ENCODE measurements at regions not wholly inside any gene's neighbourhood (a gene's known extent, or its start where the extent isn't known, plus 50 kb on each side); places are given as distances from the start of the nearest gene placed in this dataset.

- in situ Hi-C loops (cut with HindIII; ENCODE audit: low sequenced_read_pairs): no loop called here
Measured at GRCh38 chr15:70409388-70409787, 311.7 kb upstream of the TLE3 start.

DNA sequence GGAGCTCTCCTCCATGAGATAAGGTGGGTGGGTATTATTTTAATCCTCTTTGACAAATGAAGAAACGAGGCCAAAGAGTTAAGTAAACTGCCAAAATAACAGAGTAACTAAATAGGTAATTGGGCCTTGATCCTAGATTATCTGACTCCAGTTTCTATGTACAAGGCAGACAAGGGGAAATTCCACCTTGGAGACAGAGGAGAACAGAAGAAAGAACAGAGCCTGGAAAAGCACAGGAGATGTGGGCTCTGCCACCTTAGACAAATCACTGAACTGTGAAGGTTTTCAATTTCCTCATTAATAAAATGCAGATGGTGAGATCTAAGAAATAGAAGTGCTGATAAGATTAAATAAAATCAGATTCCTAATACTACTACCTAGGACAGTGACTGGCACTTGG is 310.2 kb upstream of the TLE3 start:
- in situ Hi-C loops (cut with HindIII; ENCODE audit: low sequenced_read_pairs): no loop called here

GRCh38 chr15:70407336-70407670 is 309.6 kb upstream of the TLE3 start:
- in situ Hi-C loops (cut with HindIII; ENCODE audit: low sequenced_read_pairs): no loop called here

- in situ Hi-C loops (cut with HindIII; ENCODE audit: low sequenced_read_pairs): no loop called here
Measured at GRCh38 chr15:70406617-70407335, 309.1 kb upstream of the TLE3 start.

DNA sequence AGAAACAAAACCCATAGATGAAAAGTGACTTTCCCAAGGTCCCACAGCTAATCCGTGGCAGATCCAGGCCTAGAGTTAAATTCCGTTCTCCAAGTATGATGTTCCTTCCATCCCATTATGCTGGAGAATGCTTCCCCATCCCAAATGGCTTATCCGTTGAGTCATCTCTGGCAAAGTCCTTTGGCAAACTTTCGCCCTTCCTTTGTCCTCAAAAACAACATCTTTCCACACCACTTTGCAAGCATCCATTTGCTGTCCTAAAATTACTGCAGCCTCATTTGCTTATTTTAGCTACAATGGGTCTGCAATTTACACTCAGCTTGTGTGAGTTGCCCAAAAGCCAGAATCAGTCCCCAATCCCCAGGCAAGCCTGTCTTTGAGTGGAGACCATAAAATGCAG is 304.0 kb upstream of the TLE3 start:
- in situ Hi-C loops (cut with HindIII; ENCODE audit: low sequenced_read_pairs): no loop called here

DNA sequence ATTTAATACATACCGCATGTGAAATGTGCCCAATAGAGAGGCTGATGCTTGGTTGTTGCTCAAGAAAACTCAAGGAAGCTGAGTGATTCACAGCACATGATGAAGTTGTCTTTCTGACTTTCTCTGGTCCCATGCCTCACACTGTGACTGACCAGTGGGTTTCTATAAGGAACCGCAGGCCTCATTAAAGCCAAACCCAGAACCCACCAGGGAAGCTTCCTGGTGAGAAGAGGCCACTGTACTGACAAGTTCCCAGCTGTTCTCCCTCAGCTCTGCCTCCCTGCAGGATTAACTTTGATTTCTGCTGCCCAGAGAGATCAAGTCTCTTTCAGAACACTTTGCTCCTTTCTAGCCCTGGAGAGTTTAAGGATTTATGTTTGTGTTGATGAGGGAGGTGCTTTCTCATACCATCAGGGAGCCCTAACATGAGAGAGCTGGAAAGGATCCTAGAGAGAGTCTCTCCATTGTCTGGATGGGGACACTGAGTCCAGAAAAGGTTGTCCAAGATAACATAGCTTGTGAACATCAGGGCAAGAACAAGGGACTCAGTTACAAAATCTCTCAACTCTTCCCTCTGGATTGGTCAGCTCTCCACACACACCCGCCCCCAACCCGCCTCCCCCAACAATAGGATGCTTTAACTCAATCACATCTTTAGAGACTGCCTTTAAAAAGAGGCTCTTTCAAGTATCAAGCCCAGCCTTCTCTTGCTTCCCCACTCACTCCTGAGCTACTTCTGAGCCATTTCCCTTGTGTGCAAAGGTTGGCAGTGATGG is 303.2 kb upstream of the TLE3 start:
- in situ Hi-C loops (cut with HindIII; ENCODE audit: low sequenced_read_pairs): no loop called here

- in situ Hi-C loops (cut with HindIII; ENCODE audit: low sequenced_read_pairs): loop anchor here (5.0 kb wide), 1 partner anchor 48 kb away; no protein-coding TSS in a partner anchor
Measured at GRCh38 chr15:70399204-70399603, 301.5 kb upstream of the TLE3 start.

DNA sequence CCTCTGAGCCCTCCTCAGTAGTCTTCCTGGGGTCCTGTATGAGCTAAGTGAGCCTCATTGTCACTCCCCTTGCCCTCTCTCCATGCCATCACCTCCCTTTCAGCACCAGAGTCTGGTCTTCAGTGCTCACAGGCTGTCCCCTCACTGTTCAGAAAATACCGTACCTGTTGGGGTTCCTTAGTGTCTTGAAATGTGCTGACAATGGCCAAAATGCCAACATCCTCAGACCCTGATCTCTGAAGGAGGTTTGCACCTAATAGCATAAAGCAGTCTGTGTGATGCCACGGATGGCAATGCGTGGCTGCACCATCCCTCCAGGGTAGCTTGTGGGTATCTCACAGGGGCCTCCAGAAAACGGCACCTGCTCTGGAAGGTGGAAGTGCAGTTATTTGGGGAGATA is 301.0 kb upstream of the TLE3 start:
- in situ Hi-C loops (cut with HindIII; ENCODE audit: low sequenced_read_pairs): loop anchor here (5.0 kb wide), 1 partner anchor 49 kb away; no protein-coding TSS in a partner anchor

- in situ Hi-C loops (cut with HindIII; ENCODE audit: low sequenced_read_pairs): loop anchor here (5.0 kb wide), 1 partner anchor 50 kb away; no protein-coding TSS in a partner anchor
Measured at GRCh38 chr15:70396807-70397206, 299.1 kb upstream of the TLE3 start.

GRCh38 chr15:70395164-70395563 is 297.4 kb upstream of the TLE3 start:
- in situ Hi-C loops (cut with HindIII; ENCODE audit: low sequenced_read_pairs): loop anchor here (5.0 kb wide), 1 partner anchor 52 kb away; no protein-coding TSS in a partner anchor

DNA sequence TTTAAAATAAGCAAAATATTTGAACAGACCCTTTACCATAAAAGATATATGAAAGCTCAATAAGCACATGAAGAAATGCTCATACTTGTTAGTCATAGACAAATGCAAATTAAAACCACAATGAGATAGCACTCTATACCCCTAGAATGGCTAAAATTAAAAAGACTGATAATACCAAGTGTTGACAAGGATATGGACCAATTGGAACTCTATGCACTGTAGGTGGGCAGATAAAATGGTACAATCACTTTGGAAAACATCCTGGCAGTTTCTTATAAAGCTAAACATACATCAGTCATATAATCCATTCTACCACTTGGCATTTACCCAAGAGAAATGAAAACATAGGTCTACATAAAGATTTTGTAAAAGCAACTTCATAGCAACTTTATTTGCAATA is 293.0 kb upstream of the TLE3 start:
- in situ Hi-C loops (cut with HindIII; ENCODE audit: low sequenced_read_pairs): no loop called here

GRCh38 chr15:70387993-70388392 is 290.3 kb upstream of the TLE3 start:
- in situ Hi-C loops (cut with HindIII; ENCODE audit: low sequenced_read_pairs): no loop called here

DNA sequence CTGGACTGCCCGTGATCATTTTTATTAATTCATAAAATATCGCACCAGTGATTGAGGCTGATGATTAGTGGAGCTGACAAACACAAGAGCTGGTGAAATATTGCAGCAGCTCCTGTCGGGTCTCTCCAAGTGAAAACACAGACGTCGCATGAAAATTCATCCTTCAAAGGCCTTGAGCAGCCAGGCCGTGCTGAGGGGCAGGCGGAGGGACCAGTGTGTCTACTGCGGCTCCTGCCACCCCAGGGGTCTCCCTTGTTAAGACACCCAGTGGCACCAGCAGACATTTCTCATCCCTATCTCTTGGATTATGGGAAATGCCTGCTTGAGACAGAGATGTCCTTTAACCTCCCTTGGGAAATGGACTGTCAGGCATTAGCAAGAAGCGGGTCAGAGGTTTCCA is 289.4 kb upstream of the TLE3 start:
- in situ Hi-C loops (cut with HindIII; ENCODE audit: low sequenced_read_pairs): no loop called here

DNA sequence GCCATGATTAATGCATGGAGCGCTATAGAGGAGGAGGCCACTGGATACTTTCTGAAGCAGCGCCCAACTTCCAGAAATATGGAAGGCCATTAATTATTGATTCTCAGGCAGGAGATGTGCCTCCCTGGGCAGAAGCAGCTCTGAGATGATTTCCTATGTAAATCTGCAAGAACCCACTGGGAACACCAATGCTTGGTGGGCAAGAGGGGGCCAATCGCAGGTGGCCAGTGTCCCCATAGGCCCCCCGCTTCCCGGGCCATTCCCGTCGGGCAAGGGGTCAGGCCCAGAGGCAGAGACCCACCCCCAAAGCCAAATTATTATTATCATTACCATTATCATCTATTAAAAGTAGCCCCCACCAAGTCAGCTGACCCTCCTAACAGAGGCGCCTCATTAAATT is 288.0 kb upstream of the TLE3 start:
- in situ Hi-C loops (cut with HindIII; ENCODE audit: low sequenced_read_pairs): no loop called here

DNA sequence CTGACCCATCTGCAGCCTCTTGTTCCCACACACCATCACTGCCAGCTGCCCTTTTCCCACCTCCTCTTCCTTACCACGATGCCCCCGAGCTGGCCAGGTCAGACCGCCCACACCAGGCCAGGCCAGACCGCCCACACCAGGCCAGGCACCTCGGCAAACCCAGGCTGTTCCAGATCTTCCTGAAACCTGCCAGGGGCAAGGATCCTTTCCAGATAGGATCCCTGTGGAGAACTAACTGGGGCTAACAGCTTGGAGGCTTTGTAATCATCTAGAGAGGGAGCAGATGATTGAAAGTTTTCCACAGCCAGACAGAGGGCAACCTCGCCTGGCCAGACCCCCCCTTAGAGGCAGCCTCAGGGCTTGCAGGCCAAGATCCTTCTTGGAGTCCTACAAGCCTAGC is 287.3 kb upstream of the TLE3 start:
- in situ Hi-C loops (cut with HindIII; ENCODE audit: low sequenced_read_pairs): no loop called here

DNA sequence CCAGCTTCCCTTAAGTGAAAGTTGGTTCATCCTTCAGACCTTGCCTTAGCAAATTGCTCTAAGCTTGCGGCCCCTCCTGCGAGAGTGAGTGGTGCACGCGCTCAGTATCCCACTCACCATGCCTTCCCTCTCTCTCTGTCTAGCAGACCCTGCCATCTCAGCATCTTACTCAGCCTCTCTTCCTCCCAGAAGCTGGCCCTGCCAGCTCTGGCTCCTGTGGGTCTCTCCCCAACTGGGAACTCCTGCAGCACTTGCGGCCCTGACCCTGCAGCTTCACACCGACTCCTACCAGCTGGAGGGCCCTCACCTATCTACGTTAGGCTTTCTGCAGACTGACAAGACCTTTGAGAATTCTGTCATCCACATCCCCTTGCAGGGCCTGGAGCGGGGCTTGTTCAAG is 286.1 kb upstream of the TLE3 start:
- in situ Hi-C loops (cut with HindIII; ENCODE audit: low sequenced_read_pairs): no loop called here

GRCh38 chr15:70382762-70383458 is 285.2 kb upstream of the TLE3 start:
- in situ Hi-C loops (cut with HindIII; ENCODE audit: low sequenced_read_pairs): no loop called here

DNA sequence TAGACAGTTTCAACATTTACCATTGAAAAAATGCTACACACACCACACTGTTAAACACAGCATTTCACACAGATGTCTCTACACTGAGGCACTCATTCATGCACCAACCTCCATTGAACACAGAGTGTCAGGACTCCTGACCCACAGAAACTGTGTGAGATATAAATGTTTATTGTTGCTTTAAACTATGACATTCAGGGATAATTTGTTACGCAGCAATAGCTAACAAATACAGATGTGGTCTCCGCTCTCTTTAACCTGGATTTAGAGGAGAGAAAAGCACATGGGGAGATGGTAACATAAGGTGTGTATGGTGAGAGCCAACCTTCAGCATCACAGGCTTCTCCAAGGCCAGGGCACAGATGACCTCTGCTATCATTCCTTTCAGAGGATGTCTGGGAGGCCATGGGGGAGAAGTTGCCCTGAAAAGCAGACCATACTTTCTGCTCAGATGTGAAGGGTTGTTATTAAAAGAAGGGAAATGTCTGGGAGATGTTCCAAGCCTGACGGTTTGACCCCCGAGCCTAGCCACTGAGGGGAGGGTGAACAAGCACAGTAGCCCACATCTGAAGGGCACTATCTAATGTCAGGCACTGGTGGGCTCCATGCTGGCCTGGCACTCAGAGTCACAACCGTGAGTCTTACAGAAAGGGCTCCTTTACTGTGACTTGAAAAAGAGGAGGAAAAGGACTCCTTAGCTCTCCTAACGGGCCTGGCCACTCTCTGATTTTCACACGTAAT is 284.5 kb upstream of the TLE3 start:
- in situ Hi-C loops (cut with HindIII; ENCODE audit: low sequenced_read_pairs): no loop called here

DNA sequence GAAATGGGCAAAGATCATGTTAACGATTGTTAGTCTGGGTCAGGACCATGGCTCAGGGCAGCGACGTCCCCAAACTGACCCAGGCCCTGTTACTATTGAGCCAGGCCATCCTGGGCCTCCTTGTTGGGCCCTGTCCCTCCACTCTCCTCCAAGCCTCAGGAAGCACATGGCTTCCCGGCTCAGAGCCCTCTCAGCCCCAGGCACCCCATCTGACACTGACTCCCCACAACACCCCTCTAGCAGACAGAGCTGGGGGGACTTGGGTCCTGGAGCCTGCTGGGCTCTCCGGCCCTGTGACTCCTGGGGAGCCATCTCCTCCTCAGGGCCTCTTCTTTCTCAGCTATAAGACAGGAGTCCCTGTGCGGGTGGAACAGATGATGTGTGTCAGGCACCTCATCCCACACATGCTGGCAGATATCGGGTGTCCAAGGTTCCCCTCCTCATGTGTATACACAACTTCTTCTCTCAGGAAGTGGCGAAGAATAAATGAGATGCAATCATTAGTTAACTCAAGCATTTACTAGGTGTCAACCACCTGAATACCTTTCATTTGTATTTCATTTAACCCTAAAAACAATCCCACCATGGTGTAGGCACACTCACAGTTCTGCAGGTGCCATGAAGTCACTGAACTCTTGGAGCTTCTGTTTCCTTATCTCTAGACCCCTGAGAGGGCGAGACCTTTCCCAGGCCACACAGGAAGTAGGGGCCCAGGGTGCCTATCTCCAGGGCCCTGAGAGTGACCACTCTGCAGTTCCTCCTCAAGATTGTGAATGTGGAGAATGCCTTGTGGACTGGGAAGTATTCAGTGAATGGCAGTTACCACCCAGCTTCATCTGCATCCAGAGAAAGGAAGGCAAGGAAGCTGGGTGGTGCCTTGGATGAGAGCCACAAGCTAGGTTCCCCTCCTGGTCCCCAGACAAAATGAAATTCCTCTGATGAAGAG is 282.5 kb upstream of the TLE3 start:
- in situ Hi-C loops (cut with HindIII; ENCODE audit: low sequenced_read_pairs): no loop called here

- in situ Hi-C loops (cut with HindIII; ENCODE audit: low sequenced_read_pairs): no loop called here
Measured at GRCh38 chr15:70379134-70379533, 281.4 kb upstream of the TLE3 start.

Measured in DLD1 (cell line).